Lung (tissue), 11 donors: ENCODE measurements at regions not wholly inside any gene's neighbourhood (a gene's known extent, or its start where the extent isn't known, plus 50 kb on each side); places are given as distances from the start of the nearest gene placed in this dataset.

Experiments
- ATAC-seq: fragments of 200-7000 bp; cut with Tn5 transposase; one replicate; pipeline ENCODE4 v1.9.1; 2020; ENCODE audit warnings: moderate number of reproducible peaks; ENCODE audit not compliant: insufficient read depth, low FRiP score
- DNase-seq, 3 donors: peaks; one replicate each; pipeline ENCODE4 v3.0.0-alpha.2; 2013 to 2017
- H3K27ac ChIP-seq, 2 donors: one replicate each; pipeline ENCODE4 v1.5.1; 2013; ENCODE audit warnings: mild to moderate bottlenecking in 2 of 2, moderate library complexity in 2 of 2, control low read depth in 1 of 2, inconsistent platforms in 1 of 2, low read depth in 1 of 2, low read length in 1 of 2
- H3K27me3 ChIP-seq, 3 donors: one replicate each; pipeline ENCODE4 v1.5.1; 2013; ENCODE audit warnings: low read length in 2 of 3; ENCODE audit not compliant: control insufficient read depth in 3 of 3, insufficient read depth in 3 of 3
- H3K36me3 ChIP-seq, 4 donors: one replicate each; pipeline ENCODE4 v1.5.1; 2013; ENCODE audit warnings: low read length in 4 of 4, mild to moderate bottlenecking in 1 of 4, moderate library complexity in 1 of 4; ENCODE audit not compliant: control insufficient read depth in 4 of 4, insufficient read depth in 4 of 4
- H3K4me1 ChIP-seq, 5 donors: one replicate each; pipeline ENCODE4 v1.5.1; 2013; ENCODE audit warnings: low read length in 5 of 5, mild to moderate bottlenecking in 2 of 5, moderate library complexity in 1 of 5; ENCODE audit not compliant: control insufficient read depth in 5 of 5, insufficient read depth in 5 of 5
- H3K4me3 ChIP-seq: one replicate; pipeline ENCODE4 v1.5.1; 2013; ENCODE audit warnings: mild to moderate bottlenecking, control low read depth, moderate library complexity
- H3K9ac ChIP-seq, 2 donors: one replicate each; pipeline ENCODE4 v1.5.1; 2013; ENCODE audit warnings: low read length in 2 of 2, control low read depth in 1 of 2; ENCODE audit not compliant: insufficient read depth in 1 of 2
- H3K9me3 ChIP-seq, 4 donors: one replicate each; pipeline ENCODE4 v1.5.1; 2013; ENCODE audit warnings: low read length in 3 of 4, mild to moderate bottlenecking in 1 of 4, moderate library complexity in 1 of 4; ENCODE audit not compliant: control insufficient read depth in 4 of 4, insufficient read depth in 3 of 4
- CTCF ChIP-seq: IDR thresholded peaks from 2 replicates; pipeline ENCODE4 v1.5.1; 2012; ENCODE audit warnings: mild to moderate bottlenecking; ENCODE audit errors: control extremely low read depth, extremely low read depth
- WGBS, 2 donors: extraction: QIAGEN DNeasy Blood & Tissue Kit; methylation state at CpG; one replicate each; pipeline ENCODE4 v1.1.7; 2013; 5-methylcytosine and 5-hydroxymethylcytosine counted together
- donor health status: control.
- donor health status: control.
- donor health status: Bipolar disorder and iron deficiency.
- donor health status: healthy.
- donor health status: DM: yes; HTN: yes; CAD: no.

GRCh38 chr7:46007990-46008643 lies 87.0 kb upstream of the IGFBP3 start:
- Histone ChIP-seq H3K4me3 (no peak overlapping the region), H3K27me3 (no peaks in the 10 kb centered on the region), H3K36me3 (no peaks in the 10 kb centered on the region), H3K4me1 (peaks cover 0 to 5% (median 0%) of the 10 kb centered on the region in 5 donors), H3K27ac (no peak overlapping the region), H3K9ac (no peak overlapping the region), H3K9me3 (peaks cover 0 to 3% (median 1%) of the 10 kb centered on the region in 4 donors)
- no peak for TF ChIP-seq CTCF
- ATAC-seq (no peak), DNase-seq (peak; percentile 26 to 61 (median 50))
- 54 to 78% methylated on average over 6 of the region's 6 CpGs for WGBS, 2 donors

- Histone ChIP-seq H3K4me1 (peaks cover 0 to 5% (median 0%) of the 10 kb centered on the region in 5 donors), H3K36me3 (no peaks in the 10 kb centered on the region), H3K4me3 (no peak overlapping the region), H3K9ac (no peak overlapping the region), H3K9me3 (peaks cover 0 to 3% (median 1%) of the 10 kb centered on the region in 4 donors), H3K27me3 (no peaks in the 10 kb centered on the region), H3K27ac (no peak overlapping the region)
- 78 to 88% methylated on average over 2 of the region's 2 CpGs for WGBS, 2 donors
- DNase-seq = no peak
- TF ChIP-seq CTCF = no peak
- no peak for ATAC-seq
Observed at GRCh38 chr7:46007194-46007593, 86.1 kb upstream of the IGFBP3 start.

DNA sequence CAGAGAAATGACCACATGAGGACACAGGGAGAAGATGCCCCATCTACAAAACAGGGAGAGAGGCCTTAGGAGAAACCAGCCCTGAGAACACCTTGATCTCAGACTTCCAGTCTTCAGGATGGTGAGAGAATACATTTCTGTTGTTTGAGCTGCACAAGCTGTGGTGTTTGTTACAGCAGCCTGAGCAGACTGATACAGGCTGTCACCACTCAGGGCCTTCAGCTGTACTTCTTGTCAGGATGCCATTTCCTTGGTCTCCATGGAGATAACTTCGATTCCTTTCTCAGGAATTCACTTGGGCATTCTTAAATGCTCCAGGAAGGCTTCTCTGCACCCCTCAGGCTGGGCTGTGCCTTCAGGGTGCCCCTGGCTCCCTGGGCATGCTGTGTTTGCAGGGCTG lies 85.7 kb upstream of the IGFBP3 start:
- 59 to 63% methylated on average over 1 of the region's 1 CpG for WGBS, 2 donors
- no peak overlapping the region for H3K9ac ChIP-seq
- ATAC-seq = no peak
- H3K4me3 ChIP-seq = no peak overlapping the region
- H3K27ac ChIP-seq = no peak overlapping the region
- TF ChIP-seq CTCF = no peak
- peaks cover 0 to 3% (median 1%) of the 10 kb centered on the region in 4 donors for H3K9me3 ChIP-seq
- H3K27me3 ChIP-seq = no peaks in the 10 kb centered on the region
- no peaks in the 10 kb centered on the region for H3K36me3 ChIP-seq
- H3K4me1 ChIP-seq = peaks cover 0 to 5% (median 0%) of the 10 kb centered on the region in 5 donors
- no peak for DNase-seq

DNA sequence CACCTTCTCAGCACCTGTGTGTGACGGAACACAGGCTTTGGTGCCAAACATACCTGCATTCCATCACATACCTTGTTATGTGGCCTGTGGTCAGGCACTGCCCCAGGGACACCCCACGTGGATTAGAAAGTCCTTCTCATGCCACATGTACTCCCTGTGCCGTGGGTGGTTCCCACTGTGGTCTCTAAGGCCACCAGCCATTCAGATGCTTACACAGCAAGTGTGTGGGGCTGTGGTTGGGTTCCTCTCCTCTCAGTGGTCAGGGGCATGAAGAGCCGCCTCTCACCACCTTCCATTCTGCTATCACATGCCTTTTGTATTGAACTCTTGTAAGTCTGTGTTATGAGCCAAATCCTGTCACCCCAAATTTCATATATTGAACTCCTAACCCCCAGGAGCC lies 85.1 kb upstream of the IGFBP3 start:
- ATAC-seq (no peak), DNase-seq (no peak)
- 82 to 96% methylated on average over 4 of the region's 4 CpGs for WGBS, 2 donors
- no peaks in the 10 kb centered on the region for H3K36me3 ChIP-seq
- no peak for TF ChIP-seq CTCF
- no peak overlapping the region for H3K9ac ChIP-seq
- no peak overlapping the region for H3K27ac ChIP-seq
- no peak overlapping the region for H3K4me3 ChIP-seq
- no peaks in the 10 kb centered on the region for H3K27me3 ChIP-seq
- peaks cover 0 to 3% (median 1%) of the 10 kb centered on the region in 4 donors for H3K9me3 ChIP-seq
- peaks cover 0 to 5% (median 0%) of the 10 kb centered on the region in 5 donors for H3K4me1 ChIP-seq
